Fibroblast of villous mesenchyme (primary cell): ENCODE measurements at regions not wholly inside any gene's neighbourhood (a gene's known extent, or its start where the extent isn't known, plus 50 kb on each side); places are given as distances from the start of the nearest gene placed in this dataset.

ENCODE experiments used
- DNase-seq: peaks from one replicate; pipeline ENCODE4 v3.0.0-alpha.2; 2010; ENCODE audit warnings: low read depth
- H3K4me3 ChIP-seq: 2 replicates; pipeline ENCODE4 v1.5.1; 2011; ENCODE audit warnings: low read depth, mild to moderate bottlenecking, low read length
- TF ChIP-seq, protein P1 (sequence below): IDR thresholded peaks from 2 replicates; pipeline ENCODE4 v1.5.1; 2012; ENCODE audit warnings: low read depth, mild to moderate bottlenecking, low read length; ENCODE audit not compliant: insufficient read depth

DNA sequence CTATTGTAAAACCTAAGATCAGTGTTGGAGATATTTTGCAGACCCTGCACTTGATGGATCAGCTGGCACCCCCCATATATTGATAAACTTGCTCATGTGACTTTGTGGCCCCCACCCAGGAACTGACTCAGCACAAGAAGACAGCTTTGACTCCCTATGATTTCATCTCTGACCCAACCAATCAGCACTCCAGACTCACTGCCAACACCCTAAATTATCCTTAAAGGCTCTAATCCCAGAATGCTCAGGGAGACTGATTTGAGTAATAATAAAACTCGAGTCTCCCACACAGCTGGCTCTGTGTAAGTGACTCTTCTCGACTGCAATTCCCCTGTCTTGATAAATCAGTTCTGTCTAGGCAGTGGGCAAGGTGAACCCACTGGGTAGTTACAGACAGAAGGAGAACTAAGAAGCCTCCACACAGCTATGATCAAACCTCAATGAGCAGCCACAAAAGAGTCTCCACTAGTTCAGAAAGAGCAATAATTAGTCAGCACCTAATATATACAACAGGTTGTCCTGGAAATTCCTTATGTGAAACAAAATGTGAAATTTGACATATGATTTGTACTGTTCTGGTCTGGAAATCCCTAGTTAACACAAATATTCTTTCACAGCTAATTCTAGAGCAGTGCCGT is 52.2 kb downstream of the ACTL7B start:
- H3K4me3 ChIP-seq = no peak overlapping the region
- TF ChIP-seq, protein P1, sequence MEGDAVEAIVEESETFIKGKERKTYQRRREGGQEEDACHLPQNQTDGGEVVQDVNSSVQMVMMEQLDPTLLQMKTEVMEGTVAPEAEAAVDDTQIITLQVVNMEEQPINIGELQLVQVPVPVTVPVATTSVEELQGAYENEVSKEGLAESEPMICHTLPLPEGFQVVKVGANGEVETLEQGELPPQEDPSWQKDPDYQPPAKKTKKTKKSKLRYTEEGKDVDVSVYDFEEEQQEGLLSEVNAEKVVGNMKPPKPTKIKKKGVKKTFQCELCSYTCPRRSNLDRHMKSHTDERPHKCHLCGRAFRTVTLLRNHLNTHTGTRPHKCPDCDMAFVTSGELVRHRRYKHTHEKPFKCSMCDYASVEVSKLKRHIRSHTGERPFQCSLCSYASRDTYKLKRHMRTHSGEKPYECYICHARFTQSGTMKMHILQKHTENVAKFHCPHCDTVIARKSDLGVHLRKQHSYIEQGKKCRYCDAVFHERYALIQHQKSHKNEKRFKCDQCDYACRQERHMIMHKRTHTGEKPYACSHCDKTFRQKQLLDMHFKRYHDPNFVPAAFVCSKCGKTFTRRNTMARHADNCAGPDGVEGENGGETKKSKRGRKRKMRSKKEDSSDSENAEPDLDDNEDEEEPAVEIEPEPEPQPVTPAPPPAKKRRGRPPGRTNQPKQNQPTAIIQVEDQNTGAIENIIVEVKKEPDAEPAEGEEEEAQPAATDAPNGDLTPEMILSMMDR = no peak
- peak; percentile 7 for DNase-seq

DNA sequence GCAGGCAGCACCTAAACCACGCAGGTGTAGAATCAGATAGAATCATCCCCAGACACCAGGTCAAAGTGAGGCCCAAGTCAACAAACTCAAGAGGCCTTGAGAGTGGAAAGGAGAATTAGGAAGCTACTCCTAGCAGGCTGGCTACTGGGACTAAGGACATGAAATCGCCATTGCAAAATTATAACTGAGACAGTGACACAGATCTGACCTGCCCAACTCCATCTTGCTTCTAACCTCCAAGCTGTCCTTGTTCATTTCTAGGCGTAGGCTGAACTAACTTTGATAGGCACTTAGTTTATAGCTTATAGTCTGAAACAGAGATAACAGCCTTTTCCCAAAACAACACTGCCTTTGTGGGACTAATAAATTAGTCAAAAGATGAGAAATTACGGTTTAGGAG is 52.8 kb downstream of the ACTL7B start:
- no peak overlapping the region for H3K4me3 ChIP-seq
- no peak for DNase-seq
- TF ChIP-seq, protein P1 = no peak

DNA sequence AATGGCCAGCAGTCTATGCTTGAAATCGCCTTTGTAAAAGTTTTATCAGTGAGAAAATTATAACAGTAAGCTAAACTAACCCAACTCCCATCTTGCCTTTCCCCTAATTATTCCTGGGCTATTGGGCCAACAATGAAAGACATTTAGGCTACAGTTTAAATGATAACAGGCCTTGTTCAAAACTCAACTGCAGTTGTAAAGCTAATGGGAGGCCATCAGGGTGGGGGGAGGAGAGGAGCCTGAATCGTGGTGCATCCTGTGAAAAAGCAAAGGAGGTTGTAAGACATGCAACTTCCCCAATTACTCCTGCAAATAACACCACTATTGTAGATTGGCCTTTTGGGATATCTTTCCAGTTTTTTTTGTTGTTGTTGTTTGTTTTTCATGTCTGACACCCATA is 53.8 kb downstream of the ACTL7B start:
- TF ChIP-seq, protein P1 = no peak
- DNase-seq = no peak

DNA sequence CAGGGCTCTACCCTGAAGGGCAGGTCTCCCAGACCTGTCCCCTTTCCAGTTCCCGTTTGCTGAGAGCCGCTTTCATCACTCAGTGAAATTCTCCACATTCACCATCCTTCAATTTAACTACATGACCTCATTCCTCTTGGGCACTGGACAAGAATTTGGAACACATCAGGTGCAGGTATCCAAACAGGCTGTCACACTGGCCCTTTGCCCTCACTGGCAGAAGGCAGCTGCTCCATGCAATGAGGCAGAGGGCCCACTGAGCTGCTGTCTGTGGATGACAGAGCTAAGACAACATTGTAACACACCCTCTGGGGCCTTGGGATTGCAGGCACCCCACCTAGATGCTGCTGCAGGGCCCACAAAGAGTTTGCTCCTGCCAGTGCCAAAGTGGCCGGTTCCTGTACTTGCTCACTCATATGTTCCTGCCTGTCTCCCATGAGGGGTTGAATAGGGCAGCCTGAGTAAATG is 55.1 kb downstream of the ACTL7B start:
- TF ChIP-seq, protein P1 = no peak
- H3K4me3 ChIP-seq = no peak overlapping the region
- DNase-seq = no peak

More for the DNA sequence above, 53.8 kb downstream of the ACTL7B start:
- no peak overlapping the region for H3K4me3 ChIP-seq

DNA sequence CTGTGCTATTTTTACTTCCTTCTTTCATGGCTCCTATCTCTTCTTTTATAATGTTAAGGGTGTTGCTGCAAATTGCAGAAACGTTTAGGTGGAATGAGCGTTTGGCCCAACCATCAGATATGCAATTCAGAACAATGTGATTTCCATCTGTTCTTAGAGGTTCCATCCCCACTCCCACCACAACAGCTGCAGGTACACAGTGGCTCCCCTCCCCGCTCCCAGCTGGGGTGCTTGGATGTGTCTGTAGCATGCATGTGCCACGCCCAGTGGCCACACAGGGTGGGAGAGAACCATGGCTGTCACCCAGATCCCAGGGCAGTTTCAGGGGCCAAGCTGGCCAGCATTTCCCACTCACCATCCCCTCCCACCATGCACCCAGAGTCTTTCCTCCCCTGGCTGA is 62.2 kb downstream of the ACTL7B start:
- TF ChIP-seq, protein P1 = no peak
- DNase-seq = no peak
- no peak overlapping the region for H3K4me3 ChIP-seq

DNA sequence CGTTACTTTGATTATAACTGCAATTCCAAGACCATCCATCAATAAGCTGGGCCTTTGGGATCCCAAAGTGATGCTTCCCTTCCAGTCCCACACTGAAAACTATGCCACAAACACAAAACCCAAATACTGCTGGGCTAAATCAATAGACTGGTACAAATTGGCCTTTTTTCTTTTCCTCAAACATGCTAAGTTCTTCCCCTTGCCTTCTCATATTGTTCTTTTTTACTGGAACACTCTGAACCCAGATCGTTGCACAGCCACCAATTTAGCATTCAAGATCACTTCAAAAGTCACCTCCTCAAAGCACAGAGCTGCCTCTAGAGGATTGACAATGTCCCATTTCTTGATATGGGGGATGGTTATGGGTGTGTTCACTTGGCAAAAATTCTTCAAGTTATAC is 66.0 kb downstream of the ACTL7B start:
- TF ChIP-seq, protein P1 = no peak
- DNase-seq = no peak
- no peak overlapping the region for H3K4me3 ChIP-seq

DNA sequence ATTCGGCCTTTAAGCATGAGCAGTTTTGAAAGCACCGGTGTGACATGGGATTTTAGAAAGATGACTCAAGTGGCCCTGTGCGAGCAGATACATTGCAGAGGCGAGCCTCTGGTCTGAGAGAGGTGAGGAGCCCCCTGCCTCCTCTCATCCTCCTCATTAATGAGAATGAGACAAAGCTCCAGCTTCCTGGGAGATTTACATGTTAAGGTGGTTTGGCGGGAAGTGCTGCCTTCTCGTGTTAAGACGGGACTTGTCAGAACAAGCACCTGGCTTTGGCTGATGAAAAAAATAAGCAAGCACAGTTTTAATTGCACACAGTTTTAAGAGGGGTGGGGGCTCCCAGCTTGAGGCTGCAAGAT is 68.1 kb downstream of the ACTL7B start:
- DNase-seq = no peak
- TF ChIP-seq, protein P1 = no peak
- H3K4me3 ChIP-seq = no peak overlapping the region
